Keratinocyte (primary cell): ENCODE measurements at regions not wholly inside any gene's neighbourhood (a gene's known extent, or its start where the extent isn't known, plus 50 kb on each side); places are given as distances from the start of the nearest gene placed in this dataset.

Source experiments
- CTCF ChIP-seq, 3 experiments: IDR thresholded peaks in 1 of 3; conservative IDR thresholded peaks in 1 of 3; optimal IDR thresholded peaks in 1 of 3; 2 replicates in 2 of 3; 3 replicates in 1 of 3; pipeline versions ENCODE3 to v1.5.1; 2011; ENCODE audit warnings: low read length in 3 of 3, mild to moderate bottlenecking in 3 of 3, moderate library complexity in 2 of 3, control low read depth in 1 of 3, inconsistent platforms in 1 of 3; ENCODE audit not compliant: insufficient read depth in 2 of 3; ENCODE audit errors: extremely low read depth in 1 of 3
- EZH2 ChIP-seq: IDR thresholded peaks from one replicate; pipeline ENCODE4 v1.6.1; 2012; ENCODE audit warnings: inconsistent platforms, mild to moderate bottlenecking, low read length, moderate library complexity

- TF ChIP-seq CTCF (optimal IDR thresholded peaks at IDR 0.05 in 1 of 3, IDR thresholded peaks at IDR 0.05 in 1 of 3, conservative IDR thresholded peaks at IDR 0.05 in 1 of 3; ENCODE audit: extremely low read depth in 1 of 3, insufficient read depth in 2 of 3, low read length in 3 of 3) = no peak
- TF ChIP-seq EZH2 = no peak
Observed at GRCh38 chr2:88818381-88818780, 126.9 kb downstream of the RPIA start.
